ENCODE measurements at regions not wholly inside any gene's neighbourhood (a gene's known extent, or its start where the extent isn't known, plus 50 kb on each side); places are given as distances from the start of the nearest gene placed in this dataset.
"Not testable (repeated sequence)": the region's sequence is repeated elsewhere in the genome, so short reads cannot be mapped to it uniquely, and the experiment has no call there.

GRCh38 chr6:57853745-57854407 lies 536.4 kb downstream of the PRIM2 start:
- not testable (repeated sequence) for TF ChIP-seq CTCF, POLR2A (IDR thresholded peaks at IDR 0.05)
